ENCODE measurements at regions not wholly inside any gene's neighbourhood (a gene's known extent, or its start where the extent isn't known, plus 50 kb on each side); places are given as distances from the start of the nearest gene placed in this dataset.
"Not testable (repeated sequence)": the region's sequence is repeated elsewhere in the genome, so short reads cannot be mapped to it uniquely, and the experiment has no call there.

DNA sequence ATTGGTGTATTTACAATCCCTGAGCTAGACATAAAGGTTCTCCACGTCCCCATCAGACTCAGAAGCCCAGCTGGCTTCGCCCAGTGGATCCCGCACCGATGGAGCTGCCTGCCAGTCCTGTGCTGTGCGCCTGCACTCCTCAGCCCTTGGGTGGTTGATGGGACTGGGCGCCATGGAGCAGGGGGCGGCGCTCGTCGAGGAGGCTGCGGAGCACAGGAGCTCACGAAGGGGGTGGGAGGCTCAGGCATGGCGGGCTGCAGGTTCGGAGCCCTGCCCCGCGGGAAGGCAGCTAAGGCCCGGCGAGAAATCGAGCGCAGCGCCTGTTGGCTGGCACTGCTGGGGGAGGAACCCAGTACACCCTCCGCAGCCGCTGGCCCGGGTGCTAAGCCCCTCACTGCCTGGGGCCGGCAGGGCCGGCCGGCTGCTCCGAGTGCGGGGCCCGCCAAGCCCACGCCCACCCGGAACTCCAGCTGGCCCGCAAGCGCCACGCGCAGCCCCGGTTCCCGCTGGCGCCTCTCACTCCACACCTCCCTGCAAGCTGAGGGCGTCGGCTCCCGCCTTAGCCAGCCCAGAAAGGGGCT, 113.8 kb upstream of the PAPPA2 start:
- not testable (repeated sequence) for TF ChIP-seq CTCF (IDR thresholded peaks at IDR 0.05; ENCODE audit: low read length); EZH2phosphoT487 (IDR thresholded peaks at IDR 0.05; ENCODE audit: low read length); EZH2 (optimal IDR thresholded peaks at IDR 0.05; ENCODE audit: low read depth, low read length)

Data from MM.1S (cell line).